HL-60 (cell line): ENCODE measurements at regions not wholly inside any gene's neighbourhood (a gene's known extent, or its start where the extent isn't known, plus 50 kb on each side); places are given as distances from the start of the nearest gene placed in this dataset.

ENCODE experiments used
- GABPA ChIP-seq: IDR thresholded peaks from 2 replicates; pipeline ENCODE4 v1.6.1; 2012; ENCODE audit warnings: low read depth
- POLR2AphosphoS5 ChIP-seq: IDR thresholded peaks from 2 replicates; pipeline ENCODE4 v1.6.1; 2012; ENCODE audit warnings: low read depth
- SPI1 ChIP-seq: IDR thresholded peaks from 2 replicates; pipeline ENCODE4 v1.6.1; 2012; ENCODE audit warnings: low read depth, mild to moderate bottlenecking, borderline replicate concordance
- TF ChIP-seq, protein P1 (sequence below): IDR thresholded peaks from one replicate; pipeline ENCODE4 v1.5.1; 2011; ENCODE audit warnings: low read length, control low read depth, inconsistent platforms; ENCODE audit not compliant: insufficient read depth
- TF ChIP-seq, protein P2 (sequence below): IDR thresholded peaks from 2 replicates; pipeline ENCODE4 v1.6.1; 2012; ENCODE audit warnings: low read depth; ENCODE audit not compliant: insufficient replicate concordance

DNA sequence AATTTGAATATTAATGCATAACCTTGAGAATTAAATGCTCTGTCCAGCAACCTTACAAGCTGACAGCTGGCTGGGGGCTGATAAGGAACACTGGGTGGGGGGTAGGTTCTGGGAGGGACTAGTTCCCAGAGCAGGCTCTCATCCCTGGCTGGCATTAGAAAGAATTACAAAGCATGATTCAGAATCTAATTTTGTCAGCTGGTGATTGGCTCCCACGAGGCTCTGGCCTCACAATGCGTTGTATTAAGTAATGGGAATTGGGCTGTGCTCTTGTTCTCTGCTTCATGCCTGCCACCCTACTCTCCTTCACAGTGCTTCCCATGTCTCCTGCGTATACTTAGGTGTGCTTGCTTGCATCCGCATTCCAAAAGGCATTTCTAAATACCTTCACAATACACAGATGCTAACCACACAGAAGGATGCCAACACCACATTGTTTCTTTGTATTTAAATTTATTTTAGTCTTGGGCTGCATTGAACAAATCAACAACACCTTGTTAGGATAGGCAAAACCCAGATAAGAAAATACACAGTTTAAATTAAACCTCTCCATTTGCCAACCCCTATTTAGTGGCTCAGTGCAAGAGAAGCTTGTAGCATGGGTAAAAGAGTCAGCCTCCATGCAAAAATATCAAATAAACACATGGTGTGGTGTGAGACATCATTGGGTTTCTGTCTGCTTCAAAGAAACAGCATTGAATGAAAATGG lies 434.5 kb upstream of the JAG1 start:
- TF ChIP-seq, protein P1, sequence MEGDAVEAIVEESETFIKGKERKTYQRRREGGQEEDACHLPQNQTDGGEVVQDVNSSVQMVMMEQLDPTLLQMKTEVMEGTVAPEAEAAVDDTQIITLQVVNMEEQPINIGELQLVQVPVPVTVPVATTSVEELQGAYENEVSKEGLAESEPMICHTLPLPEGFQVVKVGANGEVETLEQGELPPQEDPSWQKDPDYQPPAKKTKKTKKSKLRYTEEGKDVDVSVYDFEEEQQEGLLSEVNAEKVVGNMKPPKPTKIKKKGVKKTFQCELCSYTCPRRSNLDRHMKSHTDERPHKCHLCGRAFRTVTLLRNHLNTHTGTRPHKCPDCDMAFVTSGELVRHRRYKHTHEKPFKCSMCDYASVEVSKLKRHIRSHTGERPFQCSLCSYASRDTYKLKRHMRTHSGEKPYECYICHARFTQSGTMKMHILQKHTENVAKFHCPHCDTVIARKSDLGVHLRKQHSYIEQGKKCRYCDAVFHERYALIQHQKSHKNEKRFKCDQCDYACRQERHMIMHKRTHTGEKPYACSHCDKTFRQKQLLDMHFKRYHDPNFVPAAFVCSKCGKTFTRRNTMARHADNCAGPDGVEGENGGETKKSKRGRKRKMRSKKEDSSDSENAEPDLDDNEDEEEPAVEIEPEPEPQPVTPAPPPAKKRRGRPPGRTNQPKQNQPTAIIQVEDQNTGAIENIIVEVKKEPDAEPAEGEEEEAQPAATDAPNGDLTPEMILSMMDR, result no peak
- TF ChIP-seq POLR2AphosphoS5, result no peak
- TF ChIP-seq, protein P2, sequence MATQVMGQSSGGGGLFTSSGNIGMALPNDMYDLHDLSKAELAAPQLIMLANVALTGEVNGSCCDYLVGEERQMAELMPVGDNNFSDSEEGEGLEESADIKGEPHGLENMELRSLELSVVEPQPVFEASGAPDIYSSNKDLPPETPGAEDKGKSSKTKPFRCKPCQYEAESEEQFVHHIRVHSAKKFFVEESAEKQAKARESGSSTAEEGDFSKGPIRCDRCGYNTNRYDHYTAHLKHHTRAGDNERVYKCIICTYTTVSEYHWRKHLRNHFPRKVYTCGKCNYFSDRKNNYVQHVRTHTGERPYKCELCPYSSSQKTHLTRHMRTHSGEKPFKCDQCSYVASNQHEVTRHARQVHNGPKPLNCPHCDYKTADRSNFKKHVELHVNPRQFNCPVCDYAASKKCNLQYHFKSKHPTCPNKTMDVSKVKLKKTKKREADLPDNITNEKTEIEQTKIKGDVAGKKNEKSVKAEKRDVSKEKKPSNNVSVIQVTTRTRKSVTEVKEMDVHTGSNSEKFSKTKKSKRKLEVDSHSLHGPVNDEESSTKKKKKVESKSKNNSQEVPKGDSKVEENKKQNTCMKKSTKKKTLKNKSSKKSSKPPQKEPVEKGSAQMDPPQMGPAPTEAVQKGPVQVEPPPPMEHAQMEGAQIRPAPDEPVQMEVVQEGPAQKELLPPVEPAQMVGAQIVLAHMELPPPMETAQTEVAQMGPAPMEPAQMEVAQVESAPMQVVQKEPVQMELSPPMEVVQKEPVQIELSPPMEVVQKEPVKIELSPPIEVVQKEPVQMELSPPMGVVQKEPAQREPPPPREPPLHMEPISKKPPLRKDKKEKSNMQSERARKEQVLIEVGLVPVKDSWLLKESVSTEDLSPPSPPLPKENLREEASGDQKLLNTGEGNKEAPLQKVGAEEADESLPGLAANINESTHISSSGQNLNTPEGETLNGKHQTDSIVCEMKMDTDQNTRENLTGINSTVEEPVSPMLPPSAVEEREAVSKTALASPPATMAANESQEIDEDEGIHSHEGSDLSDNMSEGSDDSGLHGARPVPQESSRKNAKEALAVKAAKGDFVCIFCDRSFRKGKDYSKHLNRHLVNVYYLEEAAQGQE, result no peak
- no peak for TF ChIP-seq SPI1
- no peak for TF ChIP-seq GABPA
